ENCODE measurements at regions not wholly inside any gene's neighbourhood (a gene's known extent, or its start where the extent isn't known, plus 50 kb on each side); places are given as distances from the start of the nearest gene placed in this dataset.

DNA sequence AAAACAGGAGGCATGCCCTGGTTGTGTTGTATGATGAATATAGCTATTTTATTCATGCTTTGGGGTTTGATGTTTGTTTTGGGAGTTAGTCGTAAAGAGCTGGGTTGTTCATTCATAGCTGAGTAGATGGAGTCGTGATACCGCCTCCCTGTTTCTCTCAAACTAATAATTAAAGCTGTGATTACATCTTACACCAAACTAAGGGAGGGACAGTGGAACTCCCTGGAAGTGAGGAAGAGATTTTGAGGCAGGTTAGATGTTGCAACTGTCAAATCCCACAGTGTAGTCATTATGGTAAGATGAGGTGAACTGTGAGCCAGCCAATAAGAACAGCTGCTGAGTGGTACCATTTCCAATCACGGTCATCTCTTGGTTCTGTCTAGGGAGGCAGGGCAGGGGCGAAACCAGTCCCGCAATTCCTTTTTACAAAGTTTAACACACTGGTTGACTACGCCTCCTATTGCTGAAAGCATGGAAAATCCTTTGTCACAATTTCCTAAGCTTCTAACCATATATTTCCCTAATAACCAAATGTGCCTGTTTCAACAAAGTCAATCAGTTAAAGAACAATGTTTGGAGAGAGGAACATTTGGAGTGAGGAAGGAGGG, 207.6 kb upstream of the SERP2 start:
- Histone ChIP-seq H3K27me3 (replicated peaks; ENCODE audit: control insufficient read depth, insufficient read depth, low read length, poor library complexity, severe bottlenecking) (no peaks in the 10 kb centered on the region), H3K4me1 (ENCODE audit: control insufficient read depth, insufficient read depth, low read length, poor library complexity, severe bottlenecking) (no peaks in the 10 kb centered on the region), H3K27ac (ENCODE audit: insufficient read depth, low read length, poor library complexity, severe bottlenecking) (no peak overlapping the region), H3K9me3 (ENCODE audit: control insufficient read depth, low read length) (no peaks in the 10 kb centered on the region), H3K36me3 (ENCODE audit: control insufficient read depth, insufficient read depth, low read length) (no peaks in the 10 kb centered on the region), H3K4me3 (ENCODE audit: insufficient read depth, low read depth, low read length, poor library complexity, severe bottlenecking) (no peak overlapping the region)
- DNase-seq: no peak

DNA sequence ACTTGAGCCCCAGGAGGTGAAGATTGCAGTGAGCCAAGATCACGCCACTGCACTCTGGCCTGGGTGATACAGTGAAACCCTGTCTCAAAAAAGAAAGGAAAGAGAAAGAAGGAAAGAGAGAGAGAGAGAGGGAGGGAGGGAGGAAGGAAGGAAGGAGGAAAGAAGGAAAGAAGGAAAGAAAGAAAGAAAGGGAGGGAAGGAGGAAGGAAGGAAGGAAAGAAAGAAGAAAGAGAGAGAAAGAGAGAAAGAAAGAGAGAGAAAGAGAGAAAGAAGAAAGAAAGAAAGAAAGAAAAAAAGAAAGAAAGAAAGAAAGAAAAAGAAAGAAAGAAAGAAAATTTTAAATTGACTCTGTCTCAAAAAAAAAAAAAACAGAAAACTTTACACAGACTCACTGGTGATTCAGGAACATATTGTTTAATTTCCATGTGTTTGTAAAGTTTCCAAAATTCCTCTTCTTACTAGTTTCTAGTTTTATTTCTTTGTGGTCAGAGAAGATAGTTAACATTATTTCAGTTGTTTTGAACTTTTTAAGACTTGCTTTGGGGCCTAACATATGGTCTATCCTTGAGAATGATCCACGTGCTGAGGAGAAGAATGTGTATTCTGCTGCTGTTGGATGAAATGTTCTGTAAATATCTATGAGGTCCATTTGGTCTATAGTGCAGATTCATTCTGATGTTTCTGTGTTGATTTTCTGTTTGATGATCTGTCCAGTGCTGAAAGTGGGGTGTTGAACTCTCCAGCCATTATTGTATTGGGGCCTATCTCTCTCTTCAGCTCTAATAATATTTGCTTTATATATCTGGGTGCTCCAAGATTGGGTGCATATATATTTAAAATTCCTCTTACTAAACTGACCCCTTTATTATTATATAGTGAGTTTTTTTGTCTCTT, 204.4 kb upstream of the SERP2 start:
- Histone ChIP-seq H3K4me3 (ENCODE audit: insufficient read depth, low read depth, low read length, poor library complexity, severe bottlenecking) (no peak overlapping the region), H3K36me3 (ENCODE audit: control insufficient read depth, insufficient read depth, low read length) (no peaks in the 10 kb centered on the region), H3K9me3 (ENCODE audit: control insufficient read depth, low read length) (no peaks in the 10 kb centered on the region), H3K4me1 (ENCODE audit: control insufficient read depth, insufficient read depth, low read length, poor library complexity, severe bottlenecking) (no peaks in the 10 kb centered on the region), H3K27me3 (replicated peaks; ENCODE audit: control insufficient read depth, insufficient read depth, low read length, poor library complexity, severe bottlenecking) (no peaks in the 10 kb centered on the region), H3K27ac (ENCODE audit: insufficient read depth, low read length, poor library complexity, severe bottlenecking) (no peak overlapping the region)
- no peak for DNase-seq

DNA sequence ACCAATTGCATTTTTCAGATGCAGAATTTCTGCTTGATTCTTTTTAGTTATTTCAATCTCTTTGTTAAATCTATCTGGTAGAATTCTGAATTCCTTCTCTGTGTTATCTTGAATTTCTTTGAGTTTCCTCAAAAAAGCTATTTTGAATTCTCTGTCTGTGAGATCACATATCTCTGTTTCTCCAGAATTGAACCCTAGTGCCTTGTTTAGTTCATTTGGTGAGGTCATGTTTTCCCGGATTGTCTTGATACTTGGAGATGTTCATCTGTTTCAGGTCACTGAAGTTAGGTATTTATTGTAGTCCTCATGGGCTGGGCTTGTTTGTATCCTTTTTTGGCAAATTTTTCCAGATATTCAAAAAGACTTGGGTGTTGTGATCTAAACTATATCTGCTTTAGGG, 202.9 kb upstream of the SERP2 start:
- no peak for DNase-seq
- no peaks in the 10 kb centered on the region for H3K9me3 ChIP-seq (ENCODE audit: control insufficient read depth, low read length)
- no peaks in the 10 kb centered on the region for H3K36me3 ChIP-seq (ENCODE audit: control insufficient read depth, insufficient read depth, low read length)
- no peaks in the 10 kb centered on the region for H3K27me3 ChIP-seq (replicated peaks; ENCODE audit: control insufficient read depth, insufficient read depth, low read length, poor library complexity, severe bottlenecking)
- no peak overlapping the region for H3K27ac ChIP-seq (ENCODE audit: insufficient read depth, low read length, poor library complexity, severe bottlenecking)
- H3K4me3 ChIP-seq (ENCODE audit: insufficient read depth, low read depth, low read length, poor library complexity, severe bottlenecking): no peak overlapping the region
- H3K4me1 ChIP-seq (ENCODE audit: control insufficient read depth, insufficient read depth, low read length, poor library complexity, severe bottlenecking): no peaks in the 10 kb centered on the region

DNA sequence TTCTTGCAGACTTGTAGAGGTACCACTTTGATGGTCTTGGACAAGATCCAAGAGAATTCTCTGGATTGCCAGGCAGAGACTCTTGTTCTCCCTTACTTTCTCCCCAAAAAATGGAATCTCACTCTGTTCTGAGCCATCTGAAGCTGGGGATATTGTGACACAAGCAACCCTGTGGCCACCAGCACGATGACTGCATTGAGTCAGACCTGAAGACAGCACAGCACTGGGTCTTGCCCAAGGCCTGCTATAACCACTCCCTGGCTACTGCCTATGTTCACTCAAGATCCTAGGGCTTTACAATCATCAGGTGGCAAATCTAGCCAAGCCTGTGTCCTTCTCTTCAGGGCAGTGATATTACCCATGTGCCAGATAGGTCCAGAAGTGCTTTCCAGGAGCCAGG, 202.5 kb upstream of the SERP2 start:
- no peak for DNase-seq
- Histone ChIP-seq H3K36me3 (ENCODE audit: control insufficient read depth, insufficient read depth, low read length) (no peaks in the 10 kb centered on the region), H3K4me3 (ENCODE audit: insufficient read depth, low read depth, low read length, poor library complexity, severe bottlenecking) (no peak overlapping the region)

DNA sequence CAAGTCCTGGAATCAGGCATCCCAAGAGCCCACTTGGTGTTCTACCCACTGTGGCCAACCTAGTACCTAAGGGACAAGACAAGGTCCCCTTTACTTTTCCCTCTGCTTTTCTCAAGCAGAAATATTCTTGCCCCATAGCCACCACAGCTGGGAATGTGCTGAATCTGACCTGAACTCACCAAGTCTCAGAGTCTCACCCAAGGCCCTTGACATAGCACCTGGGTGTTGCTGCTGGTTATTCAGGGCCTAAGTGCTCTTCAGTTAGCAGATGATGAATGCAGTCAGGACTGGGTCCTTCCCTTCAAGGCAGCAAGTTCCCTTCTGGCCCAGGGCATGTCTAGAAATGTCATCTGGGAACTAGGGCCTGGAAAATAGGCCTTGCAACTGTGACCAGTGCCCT, 201.8 kb upstream of the SERP2 start:
- no peaks in the 10 kb centered on the region for H3K4me1 ChIP-seq (ENCODE audit: control insufficient read depth, insufficient read depth, low read length, poor library complexity, severe bottlenecking)
- H3K36me3 ChIP-seq (ENCODE audit: control insufficient read depth, insufficient read depth, low read length): no peaks in the 10 kb centered on the region
- H3K27me3 ChIP-seq (replicated peaks; ENCODE audit: control insufficient read depth, insufficient read depth, low read length, poor library complexity, severe bottlenecking): no peaks in the 10 kb centered on the region
- H3K4me3 ChIP-seq (ENCODE audit: insufficient read depth, low read depth, low read length, poor library complexity, severe bottlenecking): no peak overlapping the region
- DNase-seq: no peak
- H3K9me3 ChIP-seq (ENCODE audit: control insufficient read depth, low read length): no peaks in the 10 kb centered on the region
- H3K27ac ChIP-seq (ENCODE audit: insufficient read depth, low read length, poor library complexity, severe bottlenecking): no peak overlapping the region

More for the DNA sequence above, 202.5 kb upstream of the SERP2 start:
- Histone ChIP-seq H3K27ac (ENCODE audit: insufficient read depth, low read length, poor library complexity, severe bottlenecking) (no peak overlapping the region), H3K27me3 (replicated peaks; ENCODE audit: control insufficient read depth, insufficient read depth, low read length, poor library complexity, severe bottlenecking) (no peaks in the 10 kb centered on the region), H3K4me1 (ENCODE audit: control insufficient read depth, insufficient read depth, low read length, poor library complexity, severe bottlenecking) (no peaks in the 10 kb centered on the region), H3K9me3 (ENCODE audit: control insufficient read depth, low read length) (no peaks in the 10 kb centered on the region)

DNA sequence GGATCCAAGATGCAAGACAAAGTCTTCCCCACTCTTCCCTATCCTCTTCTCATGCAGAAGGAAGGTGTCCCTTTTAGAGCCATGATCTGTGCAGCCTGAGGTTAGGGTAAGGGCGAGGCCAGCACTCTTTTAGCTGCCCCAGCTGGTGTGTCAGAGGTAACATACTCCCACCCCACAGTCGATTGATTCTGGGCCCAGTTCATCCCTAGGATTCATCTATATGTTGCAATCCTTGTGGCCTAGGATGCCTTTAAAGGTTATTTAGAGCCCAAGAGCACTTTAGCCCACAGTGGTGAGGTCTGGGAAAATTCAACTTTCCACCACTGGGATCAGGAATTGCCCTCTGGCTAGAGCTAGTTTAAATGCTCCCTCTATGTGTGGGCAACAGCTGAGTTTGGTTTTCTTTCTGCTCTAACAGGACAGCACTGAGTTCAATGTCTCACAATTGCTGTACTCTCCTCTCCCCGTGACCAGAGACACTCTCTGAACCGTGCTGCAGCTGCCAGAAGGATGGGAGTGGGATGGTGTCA, 201.3 kb upstream of the SERP2 start:
- Histone ChIP-seq H3K36me3 (ENCODE audit: control insufficient read depth, insufficient read depth, low read length) (no peaks in the 10 kb centered on the region), H3K27me3 (replicated peaks; ENCODE audit: control insufficient read depth, insufficient read depth, low read length, poor library complexity, severe bottlenecking) (no peaks in the 10 kb centered on the region), H3K27ac (ENCODE audit: insufficient read depth, low read length, poor library complexity, severe bottlenecking) (no peak overlapping the region), H3K9me3 (ENCODE audit: control insufficient read depth, low read length) (no peaks in the 10 kb centered on the region), H3K4me1 (ENCODE audit: control insufficient read depth, insufficient read depth, low read length, poor library complexity, severe bottlenecking) (no peaks in the 10 kb centered on the region), H3K4me3 (ENCODE audit: insufficient read depth, low read depth, low read length, poor library complexity, severe bottlenecking) (no peak overlapping the region)
- no peak for DNase-seq

DNA sequence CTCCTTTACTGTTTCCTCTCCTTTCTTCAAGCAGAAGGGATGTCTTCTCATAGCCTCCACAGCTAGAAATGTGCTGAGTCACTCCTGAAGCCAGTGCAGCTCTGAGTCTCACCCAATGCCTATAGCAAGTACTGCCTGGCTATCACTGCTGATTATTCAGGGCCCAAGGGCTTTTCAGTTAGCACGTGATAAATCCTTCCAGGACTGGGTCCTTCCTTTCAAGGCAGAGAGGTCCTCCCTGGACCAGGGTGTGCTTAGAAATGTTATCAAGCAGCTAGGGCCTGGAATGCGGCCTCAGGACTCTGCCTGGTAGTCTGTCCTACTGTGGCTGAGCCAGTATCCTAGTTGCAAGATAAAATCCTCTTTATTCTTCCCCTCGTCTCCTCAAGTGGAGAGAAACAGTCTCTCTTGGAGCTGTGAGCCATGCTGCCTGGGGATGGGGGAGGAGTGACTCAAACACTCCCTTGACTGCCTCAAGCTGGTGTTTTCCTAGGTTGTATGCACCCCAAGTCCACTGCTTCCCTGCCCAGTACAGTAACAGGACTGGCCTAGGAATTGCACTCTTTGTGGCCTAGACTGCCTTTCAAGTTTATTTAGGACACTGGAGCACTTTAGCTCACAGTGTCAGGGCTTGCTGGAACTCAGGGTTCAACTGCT, 198.7 kb upstream of the SERP2 start:
- H3K27me3 ChIP-seq (replicated peaks; ENCODE audit: control insufficient read depth, insufficient read depth, low read length, poor library complexity, severe bottlenecking): no peaks in the 10 kb centered on the region
- no peak overlapping the region for H3K27ac ChIP-seq (ENCODE audit: insufficient read depth, low read length, poor library complexity, severe bottlenecking)
- no peak overlapping the region for H3K4me3 ChIP-seq (ENCODE audit: insufficient read depth, low read depth, low read length, poor library complexity, severe bottlenecking)
- H3K36me3 ChIP-seq (ENCODE audit: control insufficient read depth, insufficient read depth, low read length): no peaks in the 10 kb centered on the region
- DNase-seq: no peak
- H3K9me3 ChIP-seq (ENCODE audit: control insufficient read depth, low read length): no peaks in the 10 kb centered on the region
- H3K4me1 ChIP-seq (ENCODE audit: control insufficient read depth, insufficient read depth, low read length, poor library complexity, severe bottlenecking): no peaks in the 10 kb centered on the region

DNA sequence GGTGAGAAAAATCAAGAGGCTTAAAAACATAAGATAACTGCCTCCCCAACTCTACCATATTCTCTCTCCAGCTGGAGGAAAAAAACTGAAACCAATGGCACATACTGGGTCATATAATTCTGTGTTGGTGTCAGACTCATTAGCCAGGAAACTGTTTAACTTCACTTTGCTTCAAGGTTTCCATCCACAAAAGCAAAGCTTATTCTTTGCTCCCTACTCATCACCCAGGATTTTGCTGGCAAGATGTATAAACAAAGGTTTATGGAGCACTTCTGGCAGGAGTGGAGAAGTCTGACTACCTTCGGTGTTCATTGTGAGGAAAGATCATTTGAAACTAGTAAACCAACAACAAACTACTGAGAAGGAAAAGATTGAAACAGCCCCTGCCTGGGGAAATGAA, 197.5 kb upstream of the SERP2 start:
- no peak for DNase-seq
- Histone ChIP-seq H3K36me3 (ENCODE audit: control insufficient read depth, insufficient read depth, low read length) (no peaks in the 10 kb centered on the region), H3K27ac (ENCODE audit: insufficient read depth, low read length, poor library complexity, severe bottlenecking) (no peak overlapping the region), H3K9me3 (ENCODE audit: control insufficient read depth, low read length) (no peaks in the 10 kb centered on the region), H3K4me3 (ENCODE audit: insufficient read depth, low read depth, low read length, poor library complexity, severe bottlenecking) (no peak overlapping the region), H3K27me3 (replicated peaks; ENCODE audit: control insufficient read depth, insufficient read depth, low read length, poor library complexity, severe bottlenecking) (no peaks in the 10 kb centered on the region), H3K4me1 (ENCODE audit: control insufficient read depth, insufficient read depth, low read length, poor library complexity, severe bottlenecking) (no peaks in the 10 kb centered on the region)

DNA sequence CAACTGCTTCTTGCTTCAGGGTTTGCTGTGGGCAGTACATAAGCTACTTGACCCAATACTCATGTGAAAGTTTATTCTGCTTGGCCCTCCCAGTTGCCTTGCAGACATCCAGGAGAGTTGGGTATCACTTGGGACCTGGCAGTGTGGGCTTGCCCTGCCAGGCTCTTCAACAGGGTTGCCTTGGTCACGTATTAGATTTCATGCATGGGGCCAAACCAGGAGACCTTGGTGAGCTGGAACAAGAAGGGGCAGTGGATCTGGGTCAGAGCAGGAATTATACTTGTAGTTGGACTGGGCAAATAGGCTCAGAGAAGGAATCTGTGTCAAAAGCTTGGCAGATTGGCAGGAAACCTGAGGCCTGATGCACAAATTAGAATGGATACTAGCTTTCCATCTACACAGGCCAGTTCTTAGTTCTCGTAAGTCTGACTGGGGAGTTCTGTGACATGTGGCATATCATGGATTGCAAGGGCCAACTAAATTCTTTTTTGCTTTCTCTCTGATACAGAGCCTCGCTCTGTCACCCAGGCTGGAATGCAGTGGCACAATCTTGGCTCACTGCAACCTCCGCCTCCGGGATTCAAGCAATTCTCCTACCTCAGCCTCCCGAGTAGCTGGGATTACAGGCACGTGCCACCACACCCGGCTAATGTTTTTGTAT, 192.6 kb upstream of the SERP2 start:
- Histone ChIP-seq H3K27me3 (replicated peaks; ENCODE audit: control insufficient read depth, insufficient read depth, low read length, poor library complexity, severe bottlenecking) (no peaks in the 10 kb centered on the region), H3K9me3 (ENCODE audit: control insufficient read depth, low read length) (no peaks in the 10 kb centered on the region), H3K36me3 (ENCODE audit: control insufficient read depth, insufficient read depth, low read length) (no peaks in the 10 kb centered on the region), H3K27ac (ENCODE audit: insufficient read depth, low read length, poor library complexity, severe bottlenecking) (no peak overlapping the region), H3K4me3 (ENCODE audit: insufficient read depth, low read depth, low read length, poor library complexity, severe bottlenecking) (no peak overlapping the region), H3K4me1 (ENCODE audit: control insufficient read depth, insufficient read depth, low read length, poor library complexity, severe bottlenecking) (no peaks in the 10 kb centered on the region)
- DNase-seq: no peak
